Stimulated activated naive B cell treated with anti-CD40 and anti-IgM and Interleukin-4, amounts not matched to agents 10 μg/mL and 1 μg/mL and 100 μg/mL, for 72 hours (primary cell): ENCODE measurements at regions not wholly inside any gene's neighbourhood (a gene's known extent, or its start where the extent isn't known, plus 50 kb on each side); places are given as distances from the start of the nearest gene placed in this dataset.

Source experiments
- ATAC-seq, 2 donors: fragments of 150-1000 bp; cut with Tn5 transposase; replicated peaks; 2 replicates each; pipeline ENCODE4 v1.10.0; 2021; ENCODE audit warnings: moderate library complexity in 1 of 2
- DNase-seq: peaks from one replicate; pipeline ENCODE4 v3.0.0; 2021
- H3K27ac Mint-ChIP-seq: one replicate; pipeline ENCODE4 v1.8.0; 2022; ENCODE audit warnings: mild to moderate bottlenecking, mixed read lengths
- H3K27me3 Mint-ChIP-seq, 2 donors: one replicate each; pipeline ENCODE4 v1.8.0; 2022; ENCODE audit warnings: mixed read lengths in 2 of 2
- H3K36me3 Mint-ChIP-seq, 2 donors: one replicate each; pipeline ENCODE4 v1.8.0; 2022; ENCODE audit warnings: mixed read lengths in 2 of 2, mild to moderate bottlenecking in 1 of 2
- H3K4me1 Mint-ChIP-seq, 2 donors: one replicate each; pipeline ENCODE4 v1.8.0; 2022; ENCODE audit warnings: mixed read lengths in 2 of 2, mild to moderate bottlenecking in 1 of 2
- H3K4me3 Mint-ChIP-seq, 2 donors: one replicate each; pipeline ENCODE4 v1.8.0; 2022; ENCODE audit warnings: mild to moderate bottlenecking in 2 of 2, mixed read lengths in 2 of 2, moderate library complexity in 1 of 2
- H3K9me3 Mint-ChIP-seq, 2 donors: one replicate each; pipeline ENCODE4 v1.8.0; 2022; ENCODE audit warnings: mixed read lengths in 2 of 2, mild to moderate bottlenecking in 1 of 2

- ATAC-seq: no peak
- H3K4me1 Mint-ChIP-seq: no peaks in the 10 kb centered on the region
- no peak overlapping the region for H3K4me3 Mint-ChIP-seq
- H3K36me3 Mint-ChIP-seq: no peaks in the 10 kb centered on the region
- no peak for DNase-seq
- H3K27ac Mint-ChIP-seq: no peak overlapping the region
- peaks cover 4% of the 10 kb centered on the region in 2 donors for H3K9me3 Mint-ChIP-seq
- H3K27me3 Mint-ChIP-seq: no peaks in the 10 kb centered on the region
These were observed 328.2 kb upstream of the COL3A1 start for GRCh38 chr2:188645986-188646385.

GRCh38 chr2:188647430-188648070 lies 326.6 kb upstream of the COL3A1 start:
- Mint-ChIP-seq H3K36me3 (no peaks in the 10 kb centered on the region), H3K27ac (no peak overlapping the region), H3K4me1 (no peaks in the 10 kb centered on the region), H3K4me3 (no peak overlapping the region), H3K9me3 (peaks cover 4% of the 10 kb centered on the region in 2 donors), H3K27me3 (no peaks in the 10 kb centered on the region)
- DNase-seq (no peak), ATAC-seq (no peak)

GRCh38 chr2:188659656-188660406 lies 314.3 kb upstream of the COL3A1 start:
- no peak for ATAC-seq
- Mint-ChIP-seq H3K27me3 (no peaks in the 10 kb centered on the region), H3K27ac (no peak overlapping the region), H3K36me3 (no peaks in the 10 kb centered on the region), H3K4me1 (no peaks in the 10 kb centered on the region), H3K4me3 (no peak overlapping the region), H3K9me3 (peaks cover 1 to 3% of the 10 kb centered on the region in 2 donors)
- no peak for DNase-seq

GRCh38 chr2:188663301-188663700 lies 310.9 kb upstream of the COL3A1 start:
- Mint-ChIP-seq H3K4me1 (no peaks in the 10 kb centered on the region), H3K27me3 (no peaks in the 10 kb centered on the region), H3K9me3 (peaks cover 1 to 3% of the 10 kb centered on the region in 2 donors), H3K4me3 (no peak overlapping the region), H3K36me3 (no peaks in the 10 kb centered on the region), H3K27ac (no peak overlapping the region)
- no peak for DNase-seq
- no peak for ATAC-seq

- ATAC-seq: no peak
- no peak overlapping the region for H3K4me3 Mint-ChIP-seq
- no peak for DNase-seq
- H3K9me3 Mint-ChIP-seq: peaks cover 1 to 3% of the 10 kb centered on the region in 2 donors
- no peaks in the 10 kb centered on the region for H3K4me1 Mint-ChIP-seq
- no peak overlapping the region for H3K27ac Mint-ChIP-seq
- no peaks in the 10 kb centered on the region for H3K36me3 Mint-ChIP-seq
- H3K27me3 Mint-ChIP-seq: no peaks in the 10 kb centered on the region
These were observed 309.8 kb upstream of the COL3A1 start for GRCh38 chr2:188664416-188664815.

GRCh38 chr2:188664951-188665595 lies 309.1 kb upstream of the COL3A1 start:
- Mint-ChIP-seq H3K27ac (no peak overlapping the region), H3K36me3 (no peaks in the 10 kb centered on the region), H3K4me1 (no peaks in the 10 kb centered on the region), H3K27me3 (no peaks in the 10 kb centered on the region), H3K9me3 (peaks cover 1 to 3% of the 10 kb centered on the region in 2 donors), H3K4me3 (no peak overlapping the region)
- ATAC-seq (no peak), DNase-seq (no peak)

- ATAC-seq (no peak), DNase-seq (no peak)
- Mint-ChIP-seq H3K36me3 (no peaks in the 10 kb centered on the region), H3K27me3 (no peaks in the 10 kb centered on the region), H3K9me3 (peaks cover 1 to 3% of the 10 kb centered on the region in 2 donors), H3K27ac (no peak overlapping the region), H3K4me3 (no peak overlapping the region), H3K4me1 (no peaks in the 10 kb centered on the region)
These were observed 308.4 kb upstream of the COL3A1 start for GRCh38 chr2:188665727-188666304.

GRCh38 chr2:188666503-188666902 lies 307.7 kb upstream of the COL3A1 start:
- Mint-ChIP-seq H3K4me1 (no peaks in the 10 kb centered on the region), H3K27me3 (no peaks in the 10 kb centered on the region), H3K27ac (no peak overlapping the region), H3K9me3 (peaks cover 1 to 3% of the 10 kb centered on the region in 2 donors), H3K36me3 (no peaks in the 10 kb centered on the region), H3K4me3 (no peak overlapping the region)
- DNase-seq (no peak), ATAC-seq (no peak)

GRCh38 chr2:188668017-188668680 lies 306.0 kb upstream of the COL3A1 start:
- Mint-ChIP-seq H3K27ac (no peak overlapping the region), H3K27me3 (no peaks in the 10 kb centered on the region), H3K4me1 (no peaks in the 10 kb centered on the region), H3K4me3 (no peak overlapping the region), H3K9me3 (peaks cover 0 to 3% of the 10 kb centered on the region in 2 donors), H3K36me3 (no peaks in the 10 kb centered on the region)
- DNase-seq (no peak), ATAC-seq (no peak)

GRCh38 chr2:188675391-188676009 lies 298.7 kb upstream of the COL3A1 start:
- H3K27ac Mint-ChIP-seq: no peak overlapping the region
- no peaks in the 10 kb centered on the region for H3K4me1 Mint-ChIP-seq
- peaks cover 0 to 3% of the 10 kb centered on the region in 2 donors for H3K9me3 Mint-ChIP-seq
- no peaks in the 10 kb centered on the region for H3K36me3 Mint-ChIP-seq
- no peak for ATAC-seq
- no peaks in the 10 kb centered on the region for H3K27me3 Mint-ChIP-seq
- DNase-seq: no peak
- H3K4me3 Mint-ChIP-seq: no peak overlapping the region

- Mint-ChIP-seq H3K4me1 (no peaks in the 10 kb centered on the region), H3K27me3 (no peaks in the 10 kb centered on the region), H3K27ac (no peak overlapping the region), H3K36me3 (no peaks in the 10 kb centered on the region), H3K4me3 (no peak overlapping the region), H3K9me3 (peaks cover 0 to 3% of the 10 kb centered on the region in 2 donors)
- DNase-seq (no peak), ATAC-seq (no peak)
These were observed 298.2 kb upstream of the COL3A1 start for GRCh38 chr2:188676010-188676400.

GRCh38 chr2:188677142-188677541 lies 297.0 kb upstream of the COL3A1 start:
- Mint-ChIP-seq H3K27me3 (no peaks in the 10 kb centered on the region), H3K4me1 (no peaks in the 10 kb centered on the region), H3K4me3 (no peak overlapping the region), H3K36me3 (no peaks in the 10 kb centered on the region), H3K27ac (no peak overlapping the region), H3K9me3 (peaks cover 0 to 3% of the 10 kb centered on the region in 2 donors)
- ATAC-seq (no peak), DNase-seq (no peak)

- no peak overlapping the region for H3K4me3 Mint-ChIP-seq
- ATAC-seq (no peak), DNase-seq (no peak)
- H3K36me3 Mint-ChIP-seq: no peaks in the 10 kb centered on the region
- H3K9me3 Mint-ChIP-seq: peaks cover 0 to 3% of the 10 kb centered on the region in 2 donors
- no peak overlapping the region for H3K27ac Mint-ChIP-seq
- H3K27me3 Mint-ChIP-seq: no peaks in the 10 kb centered on the region
- H3K4me1 Mint-ChIP-seq: no peaks in the 10 kb centered on the region
These were observed 295.3 kb upstream of the COL3A1 start for GRCh38 chr2:188678882-188679281.

GRCh38 chr2:188682838-188683237 lies 291.3 kb upstream of the COL3A1 start:
- Mint-ChIP-seq H3K9me3 (peaks cover 0 to 4% of the 10 kb centered on the region in 2 donors), H3K27ac (no peak overlapping the region), H3K4me3 (no peak overlapping the region), H3K36me3 (no peaks in the 10 kb centered on the region), H3K4me1 (no peaks in the 10 kb centered on the region), H3K27me3 (no peaks in the 10 kb centered on the region)
- ATAC-seq (no peak), DNase-seq (no peak)
